Pulmonary artery endothelial cell (primary cell): ENCODE measurements at regions not wholly inside any gene's neighbourhood (a gene's known extent, or its start where the extent isn't known, plus 50 kb on each side); places are given as distances from the start of the nearest gene placed in this dataset.

Experiments used
- DNase-seq: peaks from one replicate; pipeline ENCODE4 v3.0.0-alpha.2; 2011; ENCODE audit warnings: low read depth, low spot score

- DNase-seq, result peak; percentile 71
These were observed 440.0 kb downstream of the SLC16A7 start for GRCh38 chr12:60035835-60036234.

GRCh38 chr12:60042835-60043234 is 447.0 kb downstream of the SLC16A7 start:
- DNase-seq, result no peak

- DNase-seq, result no peak
These were observed 447.4 kb downstream of the SLC16A7 start for GRCh38 chr12:60043236-60043635.

GRCh38 chr12:60052483-60052882 is 456.7 kb downstream of the SLC16A7 start:
- no peak for DNase-seq

GRCh38 chr12:60059180-60059579 is 463.4 kb downstream of the SLC16A7 start:
- no peak for DNase-seq

- DNase-seq, result no peak
These were observed 470.8 kb downstream of the SLC16A7 start for GRCh38 chr12:60066655-60067054.

- DNase-seq, result no peak
These were observed 474.7 kb downstream of the SLC16A7 start for GRCh38 chr12:60070552-60070951.

GRCh38 chr12:60071759-60072191 is 475.9 kb downstream of the SLC16A7 start:
- DNase-seq, result no peak

- no peak for DNase-seq
These were observed 477.1 kb downstream of the SLC16A7 start for GRCh38 chr12:60072911-60073310.

GRCh38 chr12:60075091-60075490 is 479.3 kb downstream of the SLC16A7 start:
- DNase-seq, result no peak

- no peak for DNase-seq
These were observed 482.2 kb downstream of the SLC16A7 start for GRCh38 chr12:60078026-60078425.

GRCh38 chr12:60093428-60093827 is 497.6 kb downstream of the SLC16A7 start:
- DNase-seq, result no peak

- DNase-seq, result no peak
These were observed 498.6 kb downstream of the SLC16A7 start for GRCh38 chr12:60094436-60094835.

- DNase-seq, result no peak
These were observed 500.9 kb downstream of the SLC16A7 start for GRCh38 chr12:60096727-60097126.

- DNase-seq, result no peak
These were observed 504.3 kb downstream of the SLC16A7 start for GRCh38 chr12:60100160-60100559.

- no peak for DNase-seq
These were observed 505.0 kb downstream of the SLC16A7 start for GRCh38 chr12:60100852-60101251.

- no peak for DNase-seq
These were observed 505.9 kb downstream of the SLC16A7 start for GRCh38 chr12:60101715-60102114.

GRCh38 chr12:60106214-60106613 is 510.4 kb downstream of the SLC16A7 start:
- no peak for DNase-seq

GRCh38 chr12:60107992-60108391 is 512.2 kb downstream of the SLC16A7 start:
- no peak for DNase-seq

- no peak for DNase-seq
These were observed 516.2 kb downstream of the SLC16A7 start for GRCh38 chr12:60112063-60112462.

- no peak for DNase-seq
These were observed 516.9 kb downstream of the SLC16A7 start for GRCh38 chr12:60112763-60113162.

- DNase-seq, result no peak
These were observed 518.3 kb downstream of the SLC16A7 start for GRCh38 chr12:60114169-60114568.

- DNase-seq, result no peak
These were observed 523.5 kb downstream of the SLC16A7 start for GRCh38 chr12:60119327-60119726.

- DNase-seq, result no peak
These were observed 524.4 kb downstream of the SLC16A7 start for GRCh38 chr12:60120199-60120598.
